ENCODE measurements at regions not wholly inside any gene's neighbourhood (a gene's known extent, or its start where the extent isn't known, plus 50 kb on each side); places are given as distances from the start of the nearest gene placed in this dataset.

GRCh38 chr7:17710312-17710711 lies 230.0 kb downstream of the SNX13 start:
- TF ChIP-seq CTCF (IDR thresholded peaks at IDR 0.05) (no peak), POLR2A (IDR thresholded peaks at IDR 0.05) (no peak)
